ENCODE measurements at regions not wholly inside any gene's neighbourhood (a gene's known extent, or its start where the extent isn't known, plus 50 kb on each side); places are given as distances from the start of the nearest gene placed in this dataset.
"Not testable (repeated sequence)": the region's sequence is repeated elsewhere in the genome, so short reads cannot be mapped to it uniquely, and the experiment has no call there.

GRCh38 chr2:89883624-89884023 is 1192.2 kb downstream of the RPIA start:
- H3K27ac ChIP-seq (ENCODE audit: low read depth in 1 of 2, low read length in 2 of 2); H3K27me3 Mint-ChIP-seq (ENCODE audit: low read depth in 3 of 3); H3K27me3 ChIP-seq (ENCODE audit: control insufficient read depth in 2 of 2, insufficient read depth in 2 of 2, low read length in 2 of 2); H3K27ac Mint-ChIP-seq; H3K4me1 Mint-ChIP-seq; H3K36me3 ChIP-seq (replicated peaks in 1 of 2; ENCODE audit: control insufficient read depth in 1 of 2, insufficient read depth in 2 of 2, low read length in 2 of 2); intact Hi-C loops (cut with micrococcal nuclease); H3K79me2 ChIP-seq (ENCODE audit: insufficient read depth, low read length); H3K4me1 ChIP-seq (ENCODE audit: control insufficient read depth in 1 of 2, insufficient read depth in 2 of 2, low read length in 2 of 2); H3K9me3 ChIP-seq (replicated peaks in 1 of 2; ENCODE audit: control insufficient read depth in 1 of 2, insufficient read depth in 1 of 2, low read length in 2 of 2); H4K20me1 ChIP-seq (ENCODE audit: insufficient read depth, low read length); DNase-seq; H3K4me3 Mint-ChIP-seq; H3K9me3 Mint-ChIP-seq; H3K4me3 ChIP-seq (replicated peaks in 1 of 3; ENCODE audit: low read depth in 2 of 3, low read length in 3 of 3); H3K36me3 Mint-ChIP-seq; H3K4me2 ChIP-seq (replicated peaks; ENCODE audit: extremely low read depth, low read length, poor library complexity, severe bottlenecking); H3K9ac ChIP-seq (ENCODE audit: insufficient read depth, low read length, poor library complexity, severe bottlenecking); H2AFZ ChIP-seq (ENCODE audit: insufficient read depth, low read depth, low read length, poor library complexity, severe bottlenecking): not testable (repeated sequence)
- whole genome bisulfite sequencing (ENCODE audit: insufficient coverage): no CpG with 5 or more reads among the region's 2 CpGs

GRCh38 chr2:89885071-89885470 is 1193.6 kb downstream of the RPIA start:
- H3K36me3 Mint-ChIP-seq; H3K27ac Mint-ChIP-seq; H3K36me3 ChIP-seq (replicated peaks in 1 of 2; ENCODE audit: control insufficient read depth in 1 of 2, insufficient read depth in 2 of 2, low read length in 2 of 2); H3K4me1 Mint-ChIP-seq; H3K27ac ChIP-seq (ENCODE audit: low read depth in 1 of 2, low read length in 2 of 2); H3K27me3 ChIP-seq (ENCODE audit: control insufficient read depth in 2 of 2, insufficient read depth in 2 of 2, low read length in 2 of 2); intact Hi-C loops (cut with micrococcal nuclease); H3K4me2 ChIP-seq (replicated peaks; ENCODE audit: extremely low read depth, low read length, poor library complexity, severe bottlenecking); H3K9me3 ChIP-seq (replicated peaks in 1 of 2; ENCODE audit: control insufficient read depth in 1 of 2, insufficient read depth in 1 of 2, low read length in 2 of 2); H2AFZ ChIP-seq (ENCODE audit: insufficient read depth, low read depth, low read length, poor library complexity, severe bottlenecking); H3K9ac ChIP-seq (ENCODE audit: insufficient read depth, low read length, poor library complexity, severe bottlenecking); DNase-seq; H3K4me1 ChIP-seq (ENCODE audit: control insufficient read depth in 1 of 2, insufficient read depth in 2 of 2, low read length in 2 of 2); H4K20me1 ChIP-seq (ENCODE audit: insufficient read depth, low read length); H3K4me3 ChIP-seq (replicated peaks in 1 of 3; ENCODE audit: low read depth in 2 of 3, low read length in 3 of 3); H3K79me2 ChIP-seq (ENCODE audit: insufficient read depth, low read length); H3K27me3 Mint-ChIP-seq (ENCODE audit: low read depth in 3 of 3); H3K4me3 Mint-ChIP-seq; H3K9me3 Mint-ChIP-seq: not testable (repeated sequence)
- no CpG with 5 or more reads among the region's 5 CpGs for WGBS (ENCODE audit: insufficient coverage)

- H3K27me3 ChIP-seq (ENCODE audit: control insufficient read depth in 2 of 2, insufficient read depth in 2 of 2, low read length in 2 of 2); H3K9ac ChIP-seq (ENCODE audit: insufficient read depth, low read length, poor library complexity, severe bottlenecking); H4K20me1 ChIP-seq (ENCODE audit: insufficient read depth, low read length); H3K4me3 Mint-ChIP-seq; H3K79me2 ChIP-seq (ENCODE audit: insufficient read depth, low read length); H3K9me3 ChIP-seq (replicated peaks in 1 of 2; ENCODE audit: control insufficient read depth in 1 of 2, insufficient read depth in 1 of 2, low read length in 2 of 2); H3K27ac ChIP-seq (ENCODE audit: low read depth in 1 of 2, low read length in 2 of 2); H3K4me1 ChIP-seq (ENCODE audit: control insufficient read depth in 1 of 2, insufficient read depth in 2 of 2, low read length in 2 of 2); intact Hi-C loops (cut with micrococcal nuclease); H3K36me3 Mint-ChIP-seq; H3K27ac Mint-ChIP-seq; H3K27me3 Mint-ChIP-seq (ENCODE audit: low read depth in 3 of 3); H3K36me3 ChIP-seq (replicated peaks in 1 of 2; ENCODE audit: control insufficient read depth in 1 of 2, insufficient read depth in 2 of 2, low read length in 2 of 2); H3K9me3 Mint-ChIP-seq; H3K4me1 Mint-ChIP-seq; H3K4me3 ChIP-seq (replicated peaks in 1 of 3; ENCODE audit: low read depth in 2 of 3, low read length in 3 of 3); H3K4me2 ChIP-seq (replicated peaks; ENCODE audit: extremely low read depth, low read length, poor library complexity, severe bottlenecking); DNase-seq; H2AFZ ChIP-seq (ENCODE audit: insufficient read depth, low read depth, low read length, poor library complexity, severe bottlenecking): not testable (repeated sequence)
- no CpG with 5 or more reads among the region's 4 CpGs for WGBS (ENCODE audit: insufficient coverage)
These were observed 1197.2 kb downstream of the RPIA start for GRCh38 chr2:89888693-89889092.

- H3K9me3 Mint-ChIP-seq; H3K4me1 Mint-ChIP-seq; H3K79me2 ChIP-seq (ENCODE audit: insufficient read depth, low read length); H3K4me1 ChIP-seq (ENCODE audit: control insufficient read depth in 1 of 2, insufficient read depth in 2 of 2, low read length in 2 of 2); H4K20me1 ChIP-seq (ENCODE audit: insufficient read depth, low read length); H3K27me3 ChIP-seq (ENCODE audit: control insufficient read depth in 2 of 2, insufficient read depth in 2 of 2, low read length in 2 of 2); H3K27me3 Mint-ChIP-seq (ENCODE audit: low read depth in 3 of 3); H3K9me3 ChIP-seq (replicated peaks in 1 of 2; ENCODE audit: control insufficient read depth in 1 of 2, insufficient read depth in 1 of 2, low read length in 2 of 2); H3K4me3 Mint-ChIP-seq; H3K9ac ChIP-seq (ENCODE audit: insufficient read depth, low read length, poor library complexity, severe bottlenecking); H3K27ac ChIP-seq (ENCODE audit: low read depth in 1 of 2, low read length in 2 of 2); DNase-seq; H3K36me3 ChIP-seq (replicated peaks in 1 of 2; ENCODE audit: control insufficient read depth in 1 of 2, insufficient read depth in 2 of 2, low read length in 2 of 2); H2AFZ ChIP-seq (ENCODE audit: insufficient read depth, low read depth, low read length, poor library complexity, severe bottlenecking); H3K36me3 Mint-ChIP-seq; H3K4me2 ChIP-seq (replicated peaks; ENCODE audit: extremely low read depth, low read length, poor library complexity, severe bottlenecking); H3K27ac Mint-ChIP-seq; intact Hi-C loops (cut with micrococcal nuclease); H3K4me3 ChIP-seq (replicated peaks in 1 of 3; ENCODE audit: low read depth in 2 of 3, low read length in 3 of 3): not testable (repeated sequence)
- WGBS (ENCODE audit: insufficient coverage): no CpG with 5 or more reads among the region's 7 CpGs
These were observed 1198.8 kb downstream of the RPIA start for GRCh38 chr2:89890185-89890773.

Data from CD14-positive monocyte (primary cell).